ENCODE measurements at regions not wholly inside any gene's neighbourhood (a gene's known extent, or its start where the extent isn't known, plus 50 kb on each side); places are given as distances from the start of the nearest gene placed in this dataset.

GRCh38 chr13:104473936-104474335, 1407.7 kb upstream of the SLC10A2 start:
- no peak for DNase-seq (ENCODE audit: low read depth, low spot score)
- H2AFZ ChIP-seq (ENCODE audit: low read depth, low read length, poor library complexity, severe bottlenecking) = no peak overlapping the region
- H3K9me3 ChIP-seq (ENCODE audit: control insufficient read depth in 1 of 2, insufficient read depth in 1 of 2, low read depth in 1 of 2, low read length in 2 of 2) = no peaks in the 10 kb centered on the region
- no peak for ATAC-seq
- no peak overlapping the region for H3K27ac ChIP-seq (ENCODE audit: low read depth, low read length)
- no peaks in the 10 kb centered on the region for H3K79me2 ChIP-seq (ENCODE audit: insufficient read depth, low read length)
- H4K20me1 ChIP-seq (ENCODE audit: insufficient read depth) = no peaks in the 10 kb centered on the region
- H3K4me3 ChIP-seq (replicated peaks in 1 of 2; ENCODE audit: low read depth in 1 of 2, low read length in 2 of 2) = no peak overlapping the region
- H3K9ac ChIP-seq (ENCODE audit: low read length) = no peak overlapping the region
- BruUV-seq (replicated peaks) = no TSS peak
- POLR2A ChIA-PET = no interaction called here
- no peaks in the 10 kb centered on the region for H3K4me1 ChIP-seq (ENCODE audit: control insufficient read depth in 1 of 2, insufficient read depth in 2 of 2, low read length in 2 of 2)
- no peak for TF ChIP-seq EZH2phosphoT487 (IDR thresholded peaks at IDR 0.05; ENCODE audit: borderline replicate concordance)
- TF ChIP-seq, protein P1, sequence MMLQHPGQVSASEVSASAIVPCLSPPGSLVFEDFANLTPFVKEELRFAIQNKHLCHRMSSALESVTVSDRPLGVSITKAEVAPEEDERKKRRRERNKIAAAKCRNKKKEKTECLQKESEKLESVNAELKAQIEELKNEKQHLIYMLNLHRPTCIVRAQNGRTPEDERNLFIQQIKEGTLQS (IDR thresholded peaks at IDR 0.05) = no peak
- TF ChIP-seq CBX3 (IDR thresholded peaks at IDR 0.05; ENCODE audit: low read depth) = no peak
- no peak for TF ChIP-seq RAD21 (IDR thresholded peaks at IDR 0.05; ENCODE audit: low read depth)
- TF ChIP-seq POLR2A (IDR thresholded peaks at IDR 0.05; ENCODE audit: borderline replicate concordance, extremely low read depth, insufficient read depth, insufficient read length) = no peak
- no peak for TF ChIP-seq YY1 (IDR thresholded peaks at IDR 0.05; ENCODE audit: extremely low read depth, insufficient replicate concordance, low read depth, low read length)
- no peak for TF ChIP-seq FOSL1 (IDR thresholded peaks at IDR 0.05; ENCODE audit: low read depth)
- TF ChIP-seq, protein P2, sequence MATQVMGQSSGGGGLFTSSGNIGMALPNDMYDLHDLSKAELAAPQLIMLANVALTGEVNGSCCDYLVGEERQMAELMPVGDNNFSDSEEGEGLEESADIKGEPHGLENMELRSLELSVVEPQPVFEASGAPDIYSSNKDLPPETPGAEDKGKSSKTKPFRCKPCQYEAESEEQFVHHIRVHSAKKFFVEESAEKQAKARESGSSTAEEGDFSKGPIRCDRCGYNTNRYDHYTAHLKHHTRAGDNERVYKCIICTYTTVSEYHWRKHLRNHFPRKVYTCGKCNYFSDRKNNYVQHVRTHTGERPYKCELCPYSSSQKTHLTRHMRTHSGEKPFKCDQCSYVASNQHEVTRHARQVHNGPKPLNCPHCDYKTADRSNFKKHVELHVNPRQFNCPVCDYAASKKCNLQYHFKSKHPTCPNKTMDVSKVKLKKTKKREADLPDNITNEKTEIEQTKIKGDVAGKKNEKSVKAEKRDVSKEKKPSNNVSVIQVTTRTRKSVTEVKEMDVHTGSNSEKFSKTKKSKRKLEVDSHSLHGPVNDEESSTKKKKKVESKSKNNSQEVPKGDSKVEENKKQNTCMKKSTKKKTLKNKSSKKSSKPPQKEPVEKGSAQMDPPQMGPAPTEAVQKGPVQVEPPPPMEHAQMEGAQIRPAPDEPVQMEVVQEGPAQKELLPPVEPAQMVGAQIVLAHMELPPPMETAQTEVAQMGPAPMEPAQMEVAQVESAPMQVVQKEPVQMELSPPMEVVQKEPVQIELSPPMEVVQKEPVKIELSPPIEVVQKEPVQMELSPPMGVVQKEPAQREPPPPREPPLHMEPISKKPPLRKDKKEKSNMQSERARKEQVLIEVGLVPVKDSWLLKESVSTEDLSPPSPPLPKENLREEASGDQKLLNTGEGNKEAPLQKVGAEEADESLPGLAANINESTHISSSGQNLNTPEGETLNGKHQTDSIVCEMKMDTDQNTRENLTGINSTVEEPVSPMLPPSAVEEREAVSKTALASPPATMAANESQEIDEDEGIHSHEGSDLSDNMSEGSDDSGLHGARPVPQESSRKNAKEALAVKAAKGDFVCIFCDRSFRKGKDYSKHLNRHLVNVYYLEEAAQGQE (IDR thresholded peaks at IDR 0.05; ENCODE audit: low read depth) = no peak
- no peak for TF ChIP-seq ZNF274 (IDR thresholded peaks at IDR 0.05; ENCODE audit: low read depth, low read length)
- TF ChIP-seq, protein P3, sequence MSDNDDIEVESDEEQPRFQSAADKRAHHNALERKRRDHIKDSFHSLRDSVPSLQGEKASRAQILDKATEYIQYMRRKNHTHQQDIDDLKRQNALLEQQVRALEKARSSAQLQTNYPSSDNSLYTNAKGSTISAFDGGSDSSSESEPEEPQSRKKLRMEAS (IDR thresholded peaks at IDR 0.05) = no peak
- no peak for TF ChIP-seq EZH2 (IDR thresholded peaks at IDR 0.05)
- H3K36me3 ChIP-seq (ENCODE audit: control insufficient read depth in 1 of 2, insufficient read depth in 2 of 2, low read length in 2 of 2) = no peaks in the 10 kb centered on the region
- H3K9me2 ChIP-seq (ENCODE audit: insufficient read depth) = no peaks in the 10 kb centered on the region
- no peak overlapping the region for H3K4me2 ChIP-seq (ENCODE audit: low read length)
- CTCF ChIA-PET = no interaction called here
- no peaks in the 10 kb centered on the region for H3K27me3 ChIP-seq (ENCODE audit: insufficient read depth, low read length)
- intact Hi-C loops (cut with micrococcal nuclease) = no loop called here
- RAD21 ChIA-PET (ENCODE audit: low non-redundant PET in 1 of 2, low total read pairs in 2 of 2, uncharacterized antibody in 2 of 2, unreplicated experiment in 2 of 2) = no interaction called here

All from HCT116 (cell line).